ENCODE measurements at regions not wholly inside any gene's neighbourhood (a gene's known extent, or its start where the extent isn't known, plus 50 kb on each side); places are given as distances from the start of the nearest gene placed in this dataset.

GRCh38 chr11:116400081-116400480 lies 372.7 kb downstream of the BUD13 start:
- no peak for TF ChIP-seq CTCF (IDR thresholded peaks at IDR 0.05; ENCODE audit: low read depth, low read length, missing input control)
- no peak for TF ChIP-seq JUND (IDR thresholded peaks at IDR 0.05)
